HepG2 (cell line): ENCODE measurements at regions not wholly inside any gene's neighbourhood (a gene's known extent, or its start where the extent isn't known, plus 50 kb on each side); places are given as distances from the start of the nearest gene placed in this dataset.

Source experiments
- ATAC-seq: fragments of 200-7000 bp; cut with Tn5 transposase; 3 replicates; pipeline ENCODE4 v1.9.1; 2020; ENCODE audit warnings: mild to moderate bottlenecking, moderate library complexity
- BruUV-seq: library from RNA; stranded (reverse); fragments of 400-500 nt; replicated peaks from 2 replicates; lab custom pipeline; 2021; lab: Mats Ljungman, UMichigan
- CTCF ChIA-PET: fragments of 300-600 bp; formaldehyde crosslinking; extraction: SDS; loops from one replicate; lab custom pipeline; 2021; ENCODE audit warnings: low total read pairs, inconsistent platforms, low intra/inter-chr PET ratio; lab: Yijun Ruan, JAX
- POLR2A ChIA-PET: fragments of 350-600 bp; sonication (Branson Sonifier 250); formaldehyde crosslinking; loops from one replicate; lab custom pipeline; 2020; ENCODE audit warnings: antibody characterized with exemption, inconsistent platforms; lab: Yijun Ruan, JAX
- DNase-seq: peaks from one replicate; pipeline ENCODE4 v3.0.0-alpha.2; 2015; ENCODE audit warnings: low spot score
- FAIRE-seq: peaks from 3 replicates; lab custom pipeline; 2011; peaks lifted over from hg19 to GRCh38; lab: Jason Lieb, UNC
- H2AFZ ChIP-seq: one replicate; pipeline ENCODE4 v1.6.1; 2011; ENCODE audit warnings: low read length, inconsistent platforms
- H3K27ac ChIP-seq: fragments of 300-600 bp; 3 replicates; pipeline ENCODE4 v1.8.0; 2011; ENCODE audit warnings: mixed run types, mild to moderate bottlenecking, mixed read lengths, low read length, inconsistent platforms; ENCODE audit not compliant: insufficient read depth; ENCODE audit errors: extremely low read length
- H3K27me3 ChIP-seq, 2 experiments: fragments of 200-600 bp in 1 of 2; 2 replicates in 1 of 2; 3 replicates in 1 of 2; pipeline versions ENCODE4 v1.6.0 to v1.8.0; 2011; ENCODE audit warnings: low read length in 2 of 2, mild to moderate bottlenecking in 2 of 2, moderate library complexity in 2 of 2, inconsistent platforms in 1 of 2; ENCODE audit not compliant: insufficient read depth in 2 of 2, control insufficient read depth in 1 of 2
- H3K36me3 ChIP-seq, 2 experiments: fragments of 200-600 bp in 1 of 2; replicated peaks in 1 of 2; 2 replicates in 1 of 2; 3 replicates in 1 of 2; pipeline versions ENCODE4 v1.5.1 to v1.8.0; 2011; ENCODE audit warnings: low read length in 2 of 2, inconsistent platforms in 1 of 2; ENCODE audit not compliant: insufficient read depth in 2 of 2, control insufficient read depth in 1 of 2
- H3K4me1 ChIP-seq: 2 replicates; pipeline ENCODE4 v1.5.1; 2012; ENCODE audit warnings: low read length, inconsistent platforms; ENCODE audit not compliant: insufficient read depth
- H3K4me2 ChIP-seq: 2 replicates; pipeline ENCODE4 v1.6.0; 2011; ENCODE audit warnings: low read depth, low read length, inconsistent platforms
- H3K4me3 ChIP-seq, 3 experiments: fragments of 200-600 bp in 1 of 3; sonication (generic), shearing (Covaris generic) in 1 of 3; replicated peaks in 1 of 3; 2 replicates each; pipeline ENCODE4 v1.5.1; 2011 to 2016; ENCODE audit warnings: low read length in 3 of 3, inconsistent platforms in 2 of 3, low read depth in 2 of 3, mild to moderate bottlenecking in 2 of 3, control low read depth in 1 of 3, mixed read lengths in 1 of 3; ENCODE audit not compliant: insufficient read depth in 1 of 3
- H3K79me2 ChIP-seq: one replicate; pipeline ENCODE4 v1.6.1; 2011; ENCODE audit warnings: low read length, inconsistent platforms; ENCODE audit not compliant: insufficient read depth
- H3K9ac ChIP-seq: 2 replicates; pipeline ENCODE4 v1.6.0; 2011; ENCODE audit warnings: mild to moderate bottlenecking, low read depth, low read length, inconsistent platforms; ENCODE audit not compliant: insufficient read depth
- H3K9me3 ChIP-seq: 2 replicates; pipeline ENCODE4 v1.5.1; 2012; ENCODE audit warnings: mild to moderate bottlenecking, low read length
- H4K20me1 ChIP-seq: 2 replicates; pipeline ENCODE4 v1.6.0; 2011; ENCODE audit warnings: inconsistent platforms, mild to moderate bottlenecking, low read length, moderate library complexity; ENCODE audit not compliant: insufficient read depth
- HOXA7 ChIP-seq: sonication (generic); formaldehyde crosslinking; IDR thresholded peaks from 2 replicates; pipeline ENCODE4 v1.8.1; 2022; ENCODE audit warnings: mild to moderate bottlenecking, missing genetic modification reagents, moderate library complexity
- KLF12 ChIP-seq: sonication (generic); formaldehyde crosslinking; IDR thresholded peaks from 2 replicates; pipeline ENCODE4 v1.4.0; 2020; ENCODE audit warnings: missing genetic modification reagents, borderline replicate concordance
- NR2F6 ChIP-seq, 2 experiments: IDR thresholded peaks; 2 replicates each; pipeline ENCODE4 v1.6.1; 2016; ENCODE audit warnings: antibody characterized with exemption in 1 of 2, mild to moderate bottlenecking in 1 of 2
- ONECUT2 ChIP-seq: sonication (generic); formaldehyde crosslinking; IDR thresholded peaks from 2 replicates; pipeline ENCODE4 v1.4.0; 2020; ENCODE audit warnings: missing genetic modification reagents
- POLR2A ChIP-seq, 2 experiments: IDR thresholded peaks; 2 replicates each; pipeline ENCODE4 v1.6.1; 2011; ENCODE audit warnings: low read depth in 2 of 2, low read length in 2 of 2, mild to moderate bottlenecking in 1 of 2, moderate library complexity in 1 of 2; ENCODE audit not compliant: insufficient read depth in 1 of 2
- PTBP1 ChIP-seq: fragments of 200-400 bp; formaldehyde crosslinking; IDR thresholded peaks from 2 replicates; pipeline ENCODE4 v1.6.1; 2018; ENCODE audit warnings: low read length, low read depth; ENCODE audit not compliant: poor library complexity, severe bottlenecking
- SMAD3 ChIP-seq: sonication (generic); formaldehyde crosslinking; IDR thresholded peaks from 2 replicates; pipeline ENCODE4 v1.4.0; 2020; ENCODE audit warnings: missing genetic modification reagents
- TAF15 ChIP-seq: fragments of 200-400 bp; formaldehyde crosslinking; IDR thresholded peaks from one replicate; pipeline ENCODE4 v1.6.1; 2018; ENCODE audit warnings: mild to moderate bottlenecking, low read depth, low read length; ENCODE audit not compliant: poor library complexity, severe bottlenecking
- TFAP4 ChIP-seq: sonication (generic); IDR thresholded peaks from 2 replicates; pipeline ENCODE4 v1.6.1; 2016; ENCODE audit warnings: low read depth, borderline replicate concordance
- THAP11 ChIP-seq: IDR thresholded peaks from 2 replicates; pipeline ENCODE4 v1.6.1; 2016; ENCODE audit warnings: missing biosample characterization, missing genetic modification reagents
- USF2 ChIP-seq, 2 experiments: sonication (generic) in 1 of 2; formaldehyde crosslinking in 1 of 2; IDR thresholded peaks; 2 replicates each; pipeline versions ENCODE4 v1.5.1 to v1.6.1; 2011 to 2020; ENCODE audit warnings: borderline replicate concordance in 1 of 2, low read depth in 1 of 2, low read length in 1 of 2, mild to moderate bottlenecking in 1 of 2, missing genetic modification reagents in 1 of 2, moderate library complexity in 1 of 2
- ZFP41 ChIP-seq: sonication (generic); formaldehyde crosslinking; IDR thresholded peaks from 2 replicates; pipeline ENCODE4 v1.4.0; 2020; ENCODE audit warnings: mild to moderate bottlenecking, missing genetic modification reagents, borderline replicate concordance
- ZNF513 ChIP-seq: sonication (generic); formaldehyde crosslinking; conservative IDR thresholded peaks from 2 replicates; pipeline ENCODE4 v1.5.0; 2020; ENCODE audit warnings: missing genetic modification reagents
- WGBS: methylation state at CpG from one replicate; pipeline ENCODE4 v1.1.6; 2017; ENCODE audit warnings: low lambda C conversion rate; 5-methylcytosine and 5-hydroxymethylcytosine counted together
- in situ Hi-C: cut with HindIII; loops from 2 replicates; pipeline ENCODE4 v1.10.0; 2017; ENCODE audit warnings: low pct_unique_long_range_greater_than_20kb; ENCODE audit not compliant: extremely low pct_ligation_motif_present
- intact Hi-C: fragments of 100-400 bp; cut with micrococcal nuclease; formaldehyde crosslinking; loops from one replicate; pipeline ENCODE4 v1.10.0; 2022; ENCODE audit not compliant: unreplicated experiment
- TF ChIP-seq, protein P1 (sequence below): sonication (generic); formaldehyde crosslinking; conservative IDR thresholded peaks from 2 replicates; pipeline ENCODE4 v1.4.0; 2020; ENCODE audit warnings: missing genetic modification reagents
- TF ChIP-seq, protein P2 (sequence below): sonication (generic); formaldehyde crosslinking; IDR thresholded peaks from 2 replicates; pipeline ENCODE4 v1.5.1; 2020; ENCODE audit warnings: mild to moderate bottlenecking, missing genetic modification reagents

DNA sequence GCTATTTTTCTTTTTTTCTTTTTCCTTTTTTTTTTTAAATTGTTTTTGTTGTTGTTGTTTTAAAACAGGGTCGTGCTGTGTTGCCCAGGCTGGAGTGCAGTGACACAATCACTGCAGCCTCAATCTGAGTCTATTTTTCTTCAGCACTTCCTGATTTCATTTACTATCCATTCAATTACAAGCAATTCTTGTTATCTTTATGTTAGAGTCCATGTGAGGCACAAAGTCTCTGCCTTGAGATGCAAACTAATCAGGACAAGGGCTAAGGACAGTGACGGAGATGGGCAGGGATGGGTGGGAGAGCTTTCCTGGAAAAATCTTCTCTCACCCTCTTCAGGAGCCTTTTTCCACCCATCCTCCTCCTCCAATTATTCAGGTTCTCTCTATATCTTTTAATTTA lies 157.3 kb upstream of the AUTS2 start:
- no peaks in the 10 kb centered on the region for H3K36me3 ChIP-seq
- in situ Hi-C loops (no loop called here), intact Hi-C loops (loop anchor here (5.0 kb wide), 1 partner anchor 804 kb away; no protein-coding TSS in a partner anchor)
- H3K27ac ChIP-seq: no peak overlapping the region
- H4K20me1 ChIP-seq: no peaks in the 10 kb centered on the region
- FAIRE-seq (no peak), DNase-seq (no peak), ATAC-seq (no peak)
- 50% methylated on average over 2 of the region's 2 CpGs for WGBS
- CTCF ChIA-PET: no interaction called here
- no peak overlapping the region for H3K4me3 ChIP-seq
- BruUV-seq: no TSS peak
- POLR2A ChIA-PET: no interaction called here
- H3K9me3 ChIP-seq: no peaks in the 10 kb centered on the region; the same call in 1 of the 2 replicates
- H3K79me2 ChIP-seq: no peaks in the 10 kb centered on the region
- no peaks in the 10 kb centered on the region for H3K27me3 ChIP-seq
- H2AFZ ChIP-seq: no peak overlapping the region
- H3K9ac ChIP-seq: no peak overlapping the region
- H3K4me1 ChIP-seq: no peaks in the 10 kb centered on the region
- no peak overlapping the region for H3K4me2 ChIP-seq
- TF ChIP-seq POLR2A (IDR thresholded peaks at IDR 0.05; ENCODE audit: insufficient read depth in 1 of 2, low read depth in 2 of 2, low read length in 2 of 2): no peak
- no peak for TF ChIP-seq KLF12
- TF ChIP-seq HOXA7: no peak
- no peak for TF ChIP-seq NR2F6 (IDR thresholded peaks at IDR 0.05)
- TF ChIP-seq NR2F6 (CRISPR knock-in tag; IDR thresholded peaks at IDR 0.05): no peak
- TF ChIP-seq, protein P1, sequence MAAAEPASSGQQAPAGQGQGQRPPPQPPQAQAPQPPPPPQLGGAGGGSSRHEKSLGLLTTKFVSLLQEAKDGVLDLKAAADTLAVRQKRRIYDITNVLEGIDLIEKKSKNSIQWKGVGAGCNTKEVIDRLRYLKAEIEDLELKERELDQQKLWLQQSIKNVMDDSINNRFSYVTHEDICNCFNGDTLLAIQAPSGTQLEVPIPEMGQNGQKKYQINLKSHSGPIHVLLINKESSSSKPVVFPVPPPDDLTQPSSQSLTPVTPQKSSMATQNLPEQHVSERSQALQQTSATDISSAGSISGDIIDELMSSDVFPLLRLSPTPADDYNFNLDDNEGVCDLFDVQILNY (CRISPR knock-in tag): no peak
- no peak for TF ChIP-seq ONECUT2 (CRISPR knock-in tag)
- no peak for TF ChIP-seq TAF15
- TF ChIP-seq THAP11 (CRISPR knock-in tag): no peak
- TF ChIP-seq ZNF513 (CRISPR knock-in tag): no peak
- TF ChIP-seq, protein P2, sequence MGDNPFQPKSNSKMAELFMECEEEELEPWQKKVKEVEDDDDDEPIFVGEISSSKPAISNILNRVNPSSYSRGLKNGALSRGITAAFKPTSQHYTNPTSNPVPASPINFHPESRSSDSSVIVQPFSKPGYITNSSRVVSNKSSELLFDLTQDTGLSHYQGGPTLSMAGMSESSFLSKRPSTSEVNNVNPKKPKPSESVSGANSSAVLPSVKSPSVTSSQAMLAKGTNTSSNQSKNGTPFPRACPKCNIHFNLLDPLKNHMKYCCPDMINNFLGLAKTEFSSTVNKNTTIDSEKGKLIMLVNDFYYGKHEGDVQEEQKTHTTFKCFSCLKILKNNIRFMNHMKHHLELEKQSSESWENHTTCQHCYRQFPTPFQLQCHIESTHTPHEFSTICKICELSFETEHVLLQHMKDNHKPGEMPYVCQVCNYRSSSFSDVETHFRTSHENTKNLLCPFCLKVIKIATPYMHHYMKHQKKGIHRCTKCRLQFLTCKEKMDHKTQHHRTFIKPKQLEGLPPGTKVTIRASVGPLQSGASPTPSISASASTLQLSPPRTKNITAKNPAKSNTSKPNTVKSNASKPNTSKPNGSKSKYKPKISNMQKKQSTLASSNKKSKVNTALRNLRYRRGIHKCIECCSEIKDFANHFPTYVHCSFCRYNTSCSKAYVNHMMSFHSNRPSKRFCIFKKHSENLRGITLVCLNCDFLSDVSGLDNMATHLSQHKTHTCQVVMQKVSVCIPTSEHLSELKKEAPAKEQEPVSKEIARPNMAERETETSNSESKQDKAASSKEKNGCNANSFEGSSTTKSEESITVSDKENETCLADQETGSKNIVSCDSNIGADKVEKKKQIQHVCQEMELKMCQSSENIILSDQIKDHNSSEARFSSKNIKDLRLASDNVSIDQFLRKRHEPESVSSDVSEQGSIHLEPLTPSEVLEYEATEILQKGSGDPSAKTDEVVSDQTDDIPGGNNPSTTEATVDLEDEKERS (CRISPR knock-in tag): no peak
- TF ChIP-seq USF2 (IDR thresholded peaks at IDR 0.05; ENCODE audit: low read depth, low read length): no peak
- no peak for TF ChIP-seq USF2 (CRISPR knock-in tag; IDR thresholded peaks at IDR 0.05; ENCODE audit: borderline replicate concordance)
- no peak for TF ChIP-seq TFAP4
- TF ChIP-seq SMAD3 (CRISPR knock-in tag): no peak
- TF ChIP-seq PTBP1: no peak
- TF ChIP-seq ZFP41 (CRISPR knock-in tag): no peak
